ENCODE measurements at regions not wholly inside any gene's neighbourhood (a gene's known extent, or its start where the extent isn't known, plus 50 kb on each side); places are given as distances from the start of the nearest gene placed in this dataset.
A peak's percentile ranks its signal among the peaks of the same experiment; 100 is the strongest.

DNA sequence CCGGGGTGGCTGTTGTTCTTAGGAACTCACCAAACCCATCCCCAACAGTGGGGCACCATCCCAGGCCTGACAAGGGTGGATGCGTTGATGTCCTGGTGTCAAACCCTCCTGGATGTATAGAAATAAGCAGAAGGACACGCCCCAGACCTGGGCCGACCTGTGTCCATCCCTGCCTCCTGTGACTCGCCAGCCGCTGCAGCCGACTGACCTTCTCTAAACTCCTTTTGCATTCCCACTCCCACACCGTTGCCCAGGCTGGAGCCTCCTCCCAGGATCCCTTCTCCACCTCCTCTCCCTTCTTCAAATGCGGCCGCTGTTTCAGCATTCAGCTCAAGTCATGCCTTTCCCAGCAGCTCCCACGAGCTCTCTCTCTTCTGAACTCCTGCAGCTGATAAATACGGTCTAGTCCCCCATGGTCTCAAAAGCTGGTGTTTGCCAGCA, 213.2 kb upstream of the IER5L start:
- Histone ChIP-seq H3K36me3 (ENCODE audit: control insufficient read depth, insufficient read depth, low read length) (no peaks in the 10 kb centered on the region), H3K4me3 (ENCODE audit: low read length) (no peak overlapping the region), H3K27ac (ENCODE audit: low read length) (no peak overlapping the region), H3K4me1 (ENCODE audit: control insufficient read depth, insufficient read depth, low read length) (peaks cover 10% of the 10 kb centered on the region), H3K27me3 (ENCODE audit: control insufficient read depth, insufficient read depth, low read length) (no peaks in the 10 kb centered on the region), H3K9me3 (replicated peaks; ENCODE audit: control insufficient read depth, low read depth, low read length) (no peaks in the 10 kb centered on the region)
- DNase-seq = no peak
- 63% methylated on average over 9 of the region's 12 CpGs for WGBS (ENCODE audit: insufficient coverage)

DNA sequence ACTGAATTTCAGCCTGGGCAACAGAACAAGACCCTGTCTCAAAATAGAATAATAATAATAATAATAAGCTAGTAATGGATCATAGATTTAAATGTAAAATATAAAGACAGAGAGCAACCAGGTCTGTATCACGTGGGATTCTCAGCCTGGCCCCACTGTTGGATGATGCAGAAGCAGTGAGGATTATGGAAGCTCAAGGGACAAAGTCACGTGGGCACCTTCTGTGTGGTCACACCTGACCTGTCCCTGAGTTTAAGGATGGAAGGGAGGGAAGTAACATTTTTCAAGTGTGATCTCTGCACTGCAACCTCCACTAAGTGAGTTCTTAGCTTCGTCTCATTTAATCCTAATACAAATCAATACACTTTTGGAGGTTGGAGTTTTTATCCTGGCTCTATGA, 212.5 kb upstream of the IER5L start:
- Histone ChIP-seq H3K4me3 (ENCODE audit: low read length) (no peak overlapping the region), H3K27me3 (ENCODE audit: control insufficient read depth, insufficient read depth, low read length) (no peaks in the 10 kb centered on the region), H3K36me3 (ENCODE audit: control insufficient read depth, insufficient read depth, low read length) (no peaks in the 10 kb centered on the region), H3K9me3 (replicated peaks; ENCODE audit: control insufficient read depth, low read depth, low read length) (no peaks in the 10 kb centered on the region), H3K27ac (ENCODE audit: low read length) (no peak overlapping the region), H3K4me1 (ENCODE audit: control insufficient read depth, insufficient read depth, low read length) (peaks cover 10% of the 10 kb centered on the region)
- DNase-seq = no peak
- WGBS (ENCODE audit: insufficient coverage) = 100% methylated on average over 1 of the region's 3 CpGs

DNA sequence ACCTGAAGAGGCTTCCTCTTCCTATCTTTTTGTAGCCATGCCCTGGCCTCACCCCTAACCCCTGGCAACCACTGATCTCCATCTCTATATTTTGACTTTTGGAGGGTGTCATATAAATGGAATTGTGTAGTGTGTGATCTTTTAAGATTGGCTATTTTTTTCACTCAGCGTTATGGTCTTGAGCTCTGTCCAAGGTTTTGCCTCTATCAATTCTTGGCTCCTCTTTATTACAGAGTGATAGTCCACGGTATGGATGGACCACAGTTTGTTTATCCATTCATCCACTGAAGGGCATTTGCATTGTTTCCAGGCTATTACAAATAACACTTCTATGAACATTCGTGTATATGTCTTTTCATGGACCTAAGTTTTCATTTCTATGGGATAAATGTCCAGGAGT, 209.8 kb upstream of the IER5L start:
- Histone ChIP-seq H3K36me3 (ENCODE audit: control insufficient read depth, insufficient read depth, low read length) (no peaks in the 10 kb centered on the region), H3K27ac (ENCODE audit: low read length) (no peak overlapping the region), H3K27me3 (ENCODE audit: control insufficient read depth, insufficient read depth, low read length) (no peaks in the 10 kb centered on the region), H3K4me1 (ENCODE audit: control insufficient read depth, insufficient read depth, low read length) (peaks cover 17% of the 10 kb centered on the region), H3K9me3 (replicated peaks; ENCODE audit: control insufficient read depth, low read depth, low read length) (no peaks in the 10 kb centered on the region), H3K4me3 (ENCODE audit: low read length) (no peak overlapping the region)
- no CpG with 5 or more reads among the region's 3 CpGs for WGBS (ENCODE audit: insufficient coverage)
- DNase-seq = no peak

DNA sequence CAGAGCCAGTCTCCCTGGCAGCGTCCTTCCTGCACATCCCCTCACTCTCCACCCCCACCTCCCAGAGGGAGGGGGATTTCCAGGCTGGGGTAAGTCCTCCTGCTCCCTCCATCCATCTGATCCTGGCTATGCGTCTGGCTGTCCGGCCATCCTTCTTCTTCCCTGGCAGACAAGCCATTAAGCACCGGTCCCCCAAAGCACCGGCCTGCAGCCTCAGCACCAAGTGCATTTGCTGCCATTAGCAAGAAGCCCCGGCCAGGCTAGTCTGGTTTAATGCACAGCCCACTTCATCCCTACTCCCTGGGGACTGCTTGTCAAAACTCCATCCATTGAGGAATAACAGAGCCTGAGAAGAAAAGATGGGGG, 208.7 kb upstream of the IER5L start:
- WGBS (ENCODE audit: insufficient coverage) = 82% methylated on average over 2 of the region's 6 CpGs
- DNase-seq = no peak
- H3K27me3 ChIP-seq (ENCODE audit: control insufficient read depth, insufficient read depth, low read length) = no peaks in the 10 kb centered on the region
- no peak overlapping the region for H3K4me3 ChIP-seq (ENCODE audit: low read length)
- no peaks in the 10 kb centered on the region for H3K9me3 ChIP-seq (replicated peaks; ENCODE audit: control insufficient read depth, low read depth, low read length)
- no peaks in the 10 kb centered on the region for H3K36me3 ChIP-seq (ENCODE audit: control insufficient read depth, insufficient read depth, low read length)
- H3K27ac ChIP-seq (ENCODE audit: low read length) = no peak overlapping the region
- H3K4me1 ChIP-seq (ENCODE audit: control insufficient read depth, insufficient read depth, low read length) = peaks cover 24% of the 10 kb centered on the region

DNA sequence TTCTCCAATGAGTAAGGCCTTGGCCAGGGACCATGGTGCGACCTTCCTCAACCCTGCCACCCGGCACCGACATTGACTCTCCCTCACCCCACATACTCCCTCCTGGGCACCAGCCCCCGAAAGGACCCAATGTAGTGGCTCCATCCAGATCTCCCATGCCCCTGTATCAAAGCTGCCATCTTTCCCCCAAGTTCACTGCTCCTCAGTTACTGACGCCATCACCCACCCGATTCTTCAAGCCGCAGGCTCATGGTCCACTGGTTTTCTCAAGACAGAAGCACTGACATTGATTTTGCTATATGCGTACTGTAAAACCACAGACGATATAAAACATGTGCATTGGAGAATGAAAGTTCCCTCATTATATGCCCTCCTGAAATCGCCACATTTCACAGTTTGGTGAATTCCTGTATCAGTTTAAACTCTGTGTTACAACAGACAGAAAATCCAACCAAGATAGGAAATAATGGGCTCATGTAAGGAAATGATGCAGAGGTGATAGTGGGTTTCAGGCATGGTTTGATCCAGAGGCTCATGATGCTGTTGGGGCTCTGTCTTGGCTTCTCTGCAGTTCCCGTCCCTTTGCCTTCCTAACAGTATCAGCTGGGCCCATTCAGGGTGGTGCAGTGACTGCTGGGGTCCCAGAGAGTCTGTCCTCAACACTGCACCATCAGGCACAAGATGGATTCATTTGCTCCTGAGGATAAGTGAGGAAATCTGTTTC, 207.3 kb upstream of the IER5L start:
- peaks cover 20% of the 10 kb centered on the region for H3K4me1 ChIP-seq (ENCODE audit: control insufficient read depth, insufficient read depth, low read length)
- H3K27ac ChIP-seq (ENCODE audit: low read length) = no peak overlapping the region
- no peaks in the 10 kb centered on the region for H3K27me3 ChIP-seq (ENCODE audit: control insufficient read depth, insufficient read depth, low read length)
- no peaks in the 10 kb centered on the region for H3K36me3 ChIP-seq (ENCODE audit: control insufficient read depth, insufficient read depth, low read length)
- no peak overlapping the region for H3K4me3 ChIP-seq (ENCODE audit: low read length)
- WGBS (ENCODE audit: insufficient coverage) = 92% methylated on average over 6 of the region's 11 CpGs
- DNase-seq = no peak
- no peaks in the 10 kb centered on the region for H3K9me3 ChIP-seq (replicated peaks; ENCODE audit: control insufficient read depth, low read depth, low read length)

DNA sequence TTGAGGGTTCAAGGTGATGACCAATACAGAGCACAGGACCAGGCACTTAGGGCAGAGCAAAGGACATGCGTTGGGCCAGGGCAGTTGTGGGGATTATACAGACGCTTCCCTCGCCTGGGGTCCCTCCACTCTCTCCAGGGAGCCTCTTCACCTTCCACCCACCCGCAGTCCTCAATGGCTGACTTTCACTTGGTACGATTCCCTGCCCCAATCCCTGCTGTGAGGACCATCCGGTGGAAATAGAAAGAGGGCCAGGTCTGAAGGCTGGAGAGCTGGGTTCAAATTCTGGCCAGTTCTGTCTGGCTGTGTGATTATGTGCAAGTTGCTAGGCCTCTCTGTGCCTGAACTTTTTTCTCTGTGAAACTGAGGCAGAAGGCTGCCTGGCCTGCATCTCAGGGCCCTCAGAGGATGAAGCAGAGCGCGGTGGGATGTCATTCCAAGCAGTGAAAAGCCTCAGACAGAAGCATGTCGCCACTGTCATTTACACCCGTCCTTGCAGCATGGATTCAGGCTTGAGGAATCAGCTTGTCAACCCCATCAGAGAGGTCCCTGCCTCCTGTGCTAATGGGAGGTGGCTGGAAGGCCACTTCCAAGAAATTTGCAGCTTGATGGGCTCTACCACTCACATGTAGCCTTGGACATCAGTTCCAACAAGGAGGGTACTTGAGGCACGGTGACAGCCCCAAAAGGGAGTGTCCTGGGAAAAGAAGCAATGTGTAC, 206.6 kb upstream of the IER5L start:
- Histone ChIP-seq H3K4me1 (ENCODE audit: control insufficient read depth, insufficient read depth, low read length) (peaks cover 20% of the 10 kb centered on the region), H3K27ac (ENCODE audit: low read length) (no peak overlapping the region), H3K9me3 (replicated peaks; ENCODE audit: control insufficient read depth, low read depth, low read length) (no peaks in the 10 kb centered on the region), H3K4me3 (ENCODE audit: low read length) (no peak overlapping the region), H3K36me3 (ENCODE audit: control insufficient read depth, insufficient read depth, low read length) (no peaks in the 10 kb centered on the region), H3K27me3 (ENCODE audit: control insufficient read depth, insufficient read depth, low read length) (no peaks in the 10 kb centered on the region)
- no peak for DNase-seq
- whole genome bisulfite sequencing (ENCODE audit: insufficient coverage) = 81% methylated on average over 7 of the region's 11 CpGs

DNA sequence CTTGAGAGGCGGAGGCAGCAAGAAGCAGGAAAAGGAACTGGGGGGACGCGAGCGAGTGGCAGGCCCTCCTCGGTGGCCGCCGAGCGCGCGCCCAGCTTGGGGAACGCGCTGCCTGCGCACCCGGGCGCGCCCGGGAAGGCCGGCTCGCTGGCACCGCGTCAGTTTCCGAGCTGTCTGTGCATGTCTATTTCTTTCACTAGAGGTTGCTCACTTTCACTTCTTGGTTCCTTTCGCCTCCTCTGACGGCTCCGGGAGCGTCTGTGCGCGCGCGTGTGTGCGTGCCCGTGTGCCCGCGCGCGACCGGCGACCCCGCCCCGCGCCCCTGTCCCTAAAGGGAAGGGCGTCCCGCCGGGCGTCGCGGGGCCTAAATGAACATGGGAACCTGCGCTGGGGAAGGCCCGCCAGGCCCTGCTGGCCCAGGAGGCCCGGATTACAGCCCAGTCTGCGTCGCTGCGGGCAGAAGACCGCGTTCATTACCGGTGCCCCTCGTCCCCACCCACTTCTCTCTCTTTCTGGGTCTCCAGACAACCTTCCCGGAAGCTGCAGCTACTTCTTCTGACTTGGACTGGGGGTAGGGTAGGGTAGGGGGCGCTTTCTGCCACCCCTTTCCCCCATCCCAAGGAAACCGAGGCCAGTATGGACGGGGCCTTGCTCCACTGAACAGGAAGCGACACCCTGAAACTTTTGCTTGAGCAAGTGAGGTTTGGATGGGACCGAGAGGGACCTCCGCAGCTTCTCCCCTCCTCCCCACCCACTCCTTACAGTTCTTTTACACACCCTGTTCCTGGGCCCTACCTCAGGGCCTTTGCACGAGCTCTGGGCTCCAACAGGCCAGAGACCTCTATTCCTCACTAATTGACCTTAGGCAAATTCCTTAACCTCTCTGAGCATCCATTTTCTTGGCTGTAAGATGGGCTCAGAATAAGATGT, 205.8 kb upstream of the IER5L start:
- Histone ChIP-seq H3K27me3 (ENCODE audit: control insufficient read depth, insufficient read depth, low read length) (no peaks in the 10 kb centered on the region), H3K4me1 (ENCODE audit: control insufficient read depth, insufficient read depth, low read length) (peaks cover 20% of the 10 kb centered on the region), H3K36me3 (ENCODE audit: control insufficient read depth, insufficient read depth, low read length) (no peaks in the 10 kb centered on the region), H3K9me3 (replicated peaks; ENCODE audit: control insufficient read depth, low read depth, low read length) (no peaks in the 10 kb centered on the region), H3K4me3 (ENCODE audit: low read length) (peak overlapping the region; percentile 55), H3K27ac (ENCODE audit: low read length) (peak overlapping the region; percentile 91)
- peak; percentile 95 for DNase-seq
- 2% methylated on average over 49 of the region's 65 CpGs for WGBS (ENCODE audit: insufficient coverage)

DNA sequence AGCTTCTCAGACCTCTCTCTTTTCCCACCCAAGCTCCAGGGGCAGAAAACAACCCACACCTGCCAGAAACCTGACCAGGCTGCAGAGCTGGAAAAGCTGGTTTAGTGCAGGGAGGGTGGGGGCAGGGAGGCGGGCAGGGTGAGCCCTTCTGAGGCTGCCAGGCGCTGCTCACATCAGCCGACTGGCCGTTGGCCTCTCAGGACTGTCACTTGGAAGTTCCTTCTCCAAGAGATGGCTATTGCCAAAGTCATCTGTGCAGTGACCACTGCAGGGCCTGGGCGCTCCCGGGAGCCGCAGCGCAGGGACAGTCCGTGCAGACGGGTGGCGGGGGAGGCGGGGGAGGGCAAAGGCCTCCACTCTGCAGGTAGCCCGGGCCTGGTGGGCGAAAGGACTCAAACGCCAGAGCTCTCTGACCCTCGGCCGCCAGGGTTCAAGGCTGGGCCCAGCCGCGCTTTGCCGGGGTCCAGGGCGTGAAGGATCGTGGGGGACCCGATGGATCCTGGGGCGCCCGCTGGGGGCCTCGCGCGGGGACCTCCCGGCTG, 205.0 kb upstream of the IER5L start:
- H3K27me3 ChIP-seq (ENCODE audit: control insufficient read depth, insufficient read depth, low read length) = no peaks in the 10 kb centered on the region
- peak overlapping the region; percentile 55 for H3K4me3 ChIP-seq (ENCODE audit: low read length)
- H3K27ac ChIP-seq (ENCODE audit: low read length) = peak overlapping the region; percentile 91
- peaks cover 20% of the 10 kb centered on the region for H3K4me1 ChIP-seq (ENCODE audit: control insufficient read depth, insufficient read depth, low read length)
- peak; percentile 59 for DNase-seq
- H3K36me3 ChIP-seq (ENCODE audit: control insufficient read depth, insufficient read depth, low read length) = no peaks in the 10 kb centered on the region
- H3K9me3 ChIP-seq (replicated peaks; ENCODE audit: control insufficient read depth, low read depth, low read length) = no peaks in the 10 kb centered on the region
- 12% methylated on average over 29 of the region's 29 CpGs for WGBS (ENCODE audit: insufficient coverage)

DNA sequence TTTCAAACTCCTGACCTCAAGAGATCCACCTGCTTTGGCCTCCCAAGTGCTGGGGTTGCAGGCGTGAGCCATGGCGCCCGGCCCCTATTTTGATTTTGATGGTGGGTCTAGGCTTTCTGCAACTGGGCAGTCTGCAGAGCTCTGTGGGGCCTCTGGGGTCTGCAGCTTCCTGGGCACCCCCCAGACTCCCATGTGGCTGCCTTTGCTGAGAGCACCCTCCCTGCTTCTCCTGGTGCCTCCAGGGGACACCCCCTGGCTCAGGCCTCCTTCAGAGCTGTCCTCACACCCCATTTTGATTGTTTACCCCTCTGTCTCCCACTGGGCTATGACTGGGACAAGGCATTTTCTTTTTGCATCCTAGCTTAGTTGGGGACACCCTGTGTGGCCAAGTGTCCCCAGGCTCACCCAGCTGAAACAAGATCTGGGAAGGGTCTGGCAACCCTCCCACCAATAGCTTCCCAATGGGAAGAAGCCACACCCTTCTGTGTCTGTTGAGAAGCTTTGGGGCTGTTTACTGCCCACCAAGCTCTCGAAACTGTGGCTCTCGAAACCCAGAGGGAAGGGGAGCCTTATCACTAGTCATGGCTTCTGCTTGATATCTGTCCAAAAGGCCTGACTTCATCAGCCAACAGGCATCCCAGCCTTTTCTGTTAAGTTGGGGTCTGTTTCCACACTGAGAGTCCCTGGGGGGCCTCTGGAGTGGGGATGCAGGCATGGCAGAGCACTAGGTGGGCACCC, 204.4 kb upstream of the IER5L start:
- peak overlapping the region; percentile 91 for H3K27ac ChIP-seq (ENCODE audit: low read length)
- no peak overlapping the region for H3K4me3 ChIP-seq (ENCODE audit: low read length)
- 92% methylated on average over 3 of the region's 5 CpGs for WGBS (ENCODE audit: insufficient coverage)
- no peaks in the 10 kb centered on the region for H3K9me3 ChIP-seq (replicated peaks; ENCODE audit: control insufficient read depth, low read depth, low read length)
- H3K27me3 ChIP-seq (ENCODE audit: control insufficient read depth, insufficient read depth, low read length) = no peaks in the 10 kb centered on the region
- peaks cover 20% of the 10 kb centered on the region for H3K4me1 ChIP-seq (ENCODE audit: control insufficient read depth, insufficient read depth, low read length)
- DNase-seq = peak; percentile 49
- no peaks in the 10 kb centered on the region for H3K36me3 ChIP-seq (ENCODE audit: control insufficient read depth, insufficient read depth, low read length)
